Transverse colon (tissue), 3 donors: ENCODE measurements at regions not wholly inside any gene's neighbourhood (a gene's known extent, or its start where the extent isn't known, plus 50 kb on each side); places are given as distances from the start of the nearest gene placed in this dataset.

Source experiments
- POLR2A ChIP-seq: fragments of 450-650 bp; IDR thresholded peaks from one replicate; pipeline ENCODE4 v1.6.1; 2016; ENCODE audit warnings: antibody characterized with exemption, mild to moderate bottlenecking, moderate library complexity
- TF ChIP-seq, protein P1 (sequence below), 5 experiments: fragments of 200-600 bp in 3 of 5; fragments of 450-650 bp in 2 of 5; sonication (generic) in 3 of 5; IDR thresholded peaks; 1 replicate in 2 of 5; 2 replicates in 3 of 5; pipeline ENCODE4 v1.5.1; 2016 to 2017; ENCODE audit warnings: antibody characterized with exemption in 5 of 5, inconsistent platforms in 3 of 5, mild to moderate bottlenecking in 2 of 5, moderate library complexity in 1 of 5

DNA sequence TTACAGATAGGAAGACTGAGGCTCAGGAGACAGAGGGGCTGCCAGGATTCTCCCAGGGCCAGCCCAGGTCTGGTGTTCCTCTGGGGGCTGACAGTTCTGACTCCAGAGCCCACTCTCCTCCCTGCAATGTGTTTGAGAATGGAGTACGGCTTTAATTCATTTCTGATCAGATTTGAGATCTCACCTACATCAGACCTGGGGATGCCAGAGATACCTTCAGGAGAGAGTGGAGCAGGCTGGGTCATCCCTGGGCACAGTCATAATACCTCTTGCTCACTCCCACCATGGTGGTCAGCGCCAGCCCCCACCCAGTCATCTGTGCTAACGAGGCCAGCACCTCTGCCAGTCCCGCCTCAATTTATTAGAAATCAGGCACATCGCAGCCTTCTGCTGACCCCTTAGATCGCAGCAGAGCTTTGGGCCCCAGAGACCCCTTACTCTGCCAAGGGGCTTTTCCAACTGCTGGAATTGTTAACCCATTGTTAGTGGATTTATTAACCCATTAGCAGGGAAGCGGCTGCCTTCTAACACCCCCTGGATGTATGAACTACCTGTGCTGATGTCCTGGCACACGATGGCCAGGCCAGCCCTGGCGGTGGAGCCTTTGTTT, 352.1 kb downstream of the MATN1 start:
- TF ChIP-seq, protein P1, sequence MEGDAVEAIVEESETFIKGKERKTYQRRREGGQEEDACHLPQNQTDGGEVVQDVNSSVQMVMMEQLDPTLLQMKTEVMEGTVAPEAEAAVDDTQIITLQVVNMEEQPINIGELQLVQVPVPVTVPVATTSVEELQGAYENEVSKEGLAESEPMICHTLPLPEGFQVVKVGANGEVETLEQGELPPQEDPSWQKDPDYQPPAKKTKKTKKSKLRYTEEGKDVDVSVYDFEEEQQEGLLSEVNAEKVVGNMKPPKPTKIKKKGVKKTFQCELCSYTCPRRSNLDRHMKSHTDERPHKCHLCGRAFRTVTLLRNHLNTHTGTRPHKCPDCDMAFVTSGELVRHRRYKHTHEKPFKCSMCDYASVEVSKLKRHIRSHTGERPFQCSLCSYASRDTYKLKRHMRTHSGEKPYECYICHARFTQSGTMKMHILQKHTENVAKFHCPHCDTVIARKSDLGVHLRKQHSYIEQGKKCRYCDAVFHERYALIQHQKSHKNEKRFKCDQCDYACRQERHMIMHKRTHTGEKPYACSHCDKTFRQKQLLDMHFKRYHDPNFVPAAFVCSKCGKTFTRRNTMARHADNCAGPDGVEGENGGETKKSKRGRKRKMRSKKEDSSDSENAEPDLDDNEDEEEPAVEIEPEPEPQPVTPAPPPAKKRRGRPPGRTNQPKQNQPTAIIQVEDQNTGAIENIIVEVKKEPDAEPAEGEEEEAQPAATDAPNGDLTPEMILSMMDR (IDR thresholded peaks at IDR 0.05) = no peak
- no peak for TF ChIP-seq POLR2A
